GM19372 (cell line): ENCODE measurements at regions not wholly inside any gene's neighbourhood (a gene's known extent, or its start where the extent isn't known, plus 50 kb on each side); places are given as distances from the start of the nearest gene placed in this dataset.

Source experiments
- ATAC-seq: cut with Tn5 transposase; IDR thresholded peaks from one replicate; pipeline ENCODE4 v1.9.1; 2021; ENCODE audit warnings: mild to moderate bottlenecking, low read depth, moderate library complexity; ENCODE audit not compliant: unreplicated experiment

- ATAC-seq = no peak
These were observed 685.6 kb upstream of the SALL3 start for GRCh38 chr18:78293940-78294541.

DNA sequence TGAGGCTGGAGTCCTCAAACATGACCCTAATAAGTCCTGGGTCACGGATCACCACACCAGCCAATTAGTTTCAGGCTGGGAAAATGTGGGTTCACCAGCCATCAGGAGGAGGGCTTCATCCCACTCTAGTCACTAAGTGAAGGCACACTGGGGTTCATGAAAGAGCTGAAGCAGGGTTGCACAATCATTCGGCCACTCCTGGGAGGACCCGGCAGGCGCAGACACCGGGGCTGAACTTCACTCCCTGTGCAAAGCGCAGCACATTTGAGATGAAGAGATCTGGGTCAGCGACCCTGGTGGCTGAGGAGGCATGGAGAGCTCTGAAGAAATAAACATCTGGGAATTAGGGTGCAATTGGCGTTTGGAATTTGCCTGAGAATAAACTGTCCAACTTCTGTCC, 684.4 kb upstream of the SALL3 start:
- ATAC-seq = no peak

- no peak for ATAC-seq
These were observed 683.5 kb upstream of the SALL3 start for GRCh38 chr18:78296166-78296565.

- ATAC-seq = no peak
These were observed 682.6 kb upstream of the SALL3 start for GRCh38 chr18:78297048-78297447.

- no peak for ATAC-seq
These were observed 676.0 kb upstream of the SALL3 start for GRCh38 chr18:78303519-78304191.

- no peak for ATAC-seq
These were observed 675.1 kb upstream of the SALL3 start for GRCh38 chr18:78304192-78305164.

- no peak for ATAC-seq
These were observed 673.8 kb upstream of the SALL3 start for GRCh38 chr18:78305789-78306188.

- ATAC-seq = no peak
These were observed 670.3 kb upstream of the SALL3 start for GRCh38 chr18:78309307-78309706.

- ATAC-seq = no peak
These were observed 669.7 kb upstream of the SALL3 start for GRCh38 chr18:78309924-78310323.

- ATAC-seq = no peak
These were observed 660.4 kb upstream of the SALL3 start for GRCh38 chr18:78319264-78319663.

- ATAC-seq = no peak
These were observed 659.7 kb upstream of the SALL3 start for GRCh38 chr18:78319961-78320360.

- no peak for ATAC-seq
These were observed 658.2 kb upstream of the SALL3 start for GRCh38 chr18:78321402-78321801.

DNA sequence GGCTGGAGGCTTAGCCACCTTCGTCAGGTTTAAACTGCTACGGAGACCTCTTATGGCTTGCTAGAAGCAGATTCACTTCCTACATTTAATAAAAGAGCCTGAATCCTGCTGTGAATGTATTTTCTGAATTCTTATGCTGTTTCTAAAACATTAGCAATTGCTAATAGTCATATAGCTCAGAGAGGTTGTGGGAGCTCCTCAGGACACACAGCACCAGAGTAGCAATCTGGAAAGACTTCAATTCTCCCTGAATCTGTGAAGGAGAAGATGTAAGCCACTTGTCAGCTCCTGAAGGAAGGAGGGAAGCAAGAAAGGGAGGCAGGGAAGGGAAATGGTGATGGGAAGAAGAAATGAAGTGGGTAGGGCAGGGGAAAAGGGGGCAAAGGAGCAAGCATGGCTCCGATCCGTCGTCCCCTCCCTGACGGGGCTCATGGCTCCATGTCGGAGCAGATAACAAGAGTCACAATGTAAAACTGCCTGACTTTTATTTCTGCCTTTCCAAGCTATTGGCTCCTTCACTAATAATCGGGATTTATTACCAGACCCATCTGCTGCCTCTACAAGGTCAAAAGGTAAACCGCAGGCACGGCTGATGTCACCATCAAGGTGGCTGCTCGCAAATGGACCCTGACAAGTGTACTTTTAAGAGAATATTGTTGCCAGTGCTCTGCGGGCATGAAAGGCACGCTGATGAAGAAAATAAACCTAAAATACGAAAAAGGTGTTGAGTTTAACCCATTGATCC, 656.0 kb upstream of the SALL3 start:
- ATAC-seq = no peak

DNA sequence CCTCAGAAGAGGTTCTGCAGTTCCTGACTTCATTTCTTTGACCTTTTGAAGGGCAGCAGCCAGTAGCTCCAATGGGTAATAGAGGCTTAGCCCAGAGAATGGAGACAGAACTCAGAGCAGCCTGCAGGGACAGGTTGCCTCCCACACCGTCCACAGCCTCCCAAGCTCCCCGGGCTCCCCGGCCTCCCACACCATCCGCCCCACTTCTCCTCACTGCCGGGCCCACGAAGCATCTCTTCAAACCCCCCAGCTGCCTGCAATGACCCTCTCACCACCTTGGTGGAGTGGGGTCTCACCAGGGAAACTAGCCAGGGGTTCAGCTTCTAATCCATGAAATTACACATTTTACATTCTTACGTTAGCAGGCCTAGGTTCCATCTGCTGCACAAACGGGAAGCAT, 652.0 kb upstream of the SALL3 start:
- no peak for ATAC-seq

- ATAC-seq = no peak
These were observed 648.9 kb upstream of the SALL3 start for GRCh38 chr18:78330766-78331165.

DNA sequence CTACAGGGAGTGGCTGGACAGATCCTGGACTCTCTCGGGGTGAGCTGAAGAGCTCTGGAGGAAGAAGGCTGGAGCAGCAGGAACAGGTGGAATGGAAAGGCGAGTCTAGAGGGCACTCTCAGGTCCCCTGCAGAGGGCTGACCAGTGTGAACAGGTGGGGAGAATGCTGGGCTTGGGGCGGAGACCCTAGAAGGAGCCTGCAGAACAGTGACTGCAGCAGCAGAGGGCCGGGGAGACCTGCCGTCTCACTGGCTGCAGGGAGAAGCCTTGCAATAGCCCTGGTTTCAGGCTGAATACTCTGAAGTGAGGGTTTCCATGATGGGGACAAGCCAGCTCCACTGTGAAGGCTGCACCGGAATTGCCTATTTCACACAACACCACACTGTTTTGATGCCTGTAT, 626.7 kb upstream of the SALL3 start:
- ATAC-seq = no peak

DNA sequence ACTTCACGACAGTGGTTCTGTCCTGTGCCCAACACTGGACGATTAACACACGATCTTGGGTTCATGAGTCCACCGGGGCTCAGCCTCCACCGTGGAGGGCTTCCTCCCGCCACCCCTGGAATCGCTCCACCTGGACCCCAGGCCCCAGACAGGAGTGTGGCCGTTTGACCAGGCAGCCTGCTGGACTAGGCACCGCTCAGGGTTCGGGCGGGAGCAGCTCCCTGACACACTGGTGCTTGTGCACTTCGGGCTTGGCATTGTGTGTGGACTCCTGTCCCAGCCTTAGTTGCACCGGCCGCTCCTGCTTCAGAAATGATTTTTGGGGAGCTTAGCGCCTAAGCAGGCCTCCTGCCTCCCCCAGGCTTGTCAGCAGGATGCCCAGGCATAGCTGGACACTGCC, 617.4 kb upstream of the SALL3 start:
- no peak for ATAC-seq

GRCh38 chr18:78363556-78364387, 615.8 kb upstream of the SALL3 start:
- ATAC-seq = no peak

DNA sequence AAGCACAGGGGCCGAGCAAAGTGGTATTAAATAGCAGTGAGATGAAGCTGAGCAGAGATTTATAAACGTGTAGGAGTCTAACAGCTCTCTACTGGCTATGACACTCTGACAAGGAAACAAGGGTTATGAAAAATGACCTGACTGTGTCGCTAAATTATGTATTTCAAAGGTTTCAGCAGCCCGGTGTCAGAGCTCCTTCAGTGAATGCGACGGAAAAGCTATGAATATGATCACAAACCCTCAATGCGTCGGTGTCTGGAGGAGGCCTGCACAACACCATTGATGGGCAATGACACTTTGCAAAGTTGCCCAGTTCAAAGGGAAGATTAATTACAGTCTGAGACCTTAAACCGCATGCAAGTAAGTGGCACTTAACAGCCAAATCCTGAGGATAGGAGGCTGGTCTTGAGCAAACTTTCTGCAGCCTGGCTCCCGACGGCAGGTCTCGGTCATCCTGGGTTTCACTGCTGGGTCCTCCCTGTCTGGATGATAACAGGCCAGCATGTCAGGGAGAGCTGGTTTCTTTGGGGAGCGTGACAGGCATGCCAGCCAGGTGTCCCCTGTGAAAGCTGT, 615.1 kb upstream of the SALL3 start:
- ATAC-seq = no peak
